Esophagus (tissue), 2 donors: ENCODE measurements at regions not wholly inside any gene's neighbourhood (a gene's known extent, or its start where the extent isn't known, plus 50 kb on each side); places are given as distances from the start of the nearest gene placed in this dataset.

Experiments
- H3K27ac ChIP-seq, 2 donors: one replicate each; pipeline ENCODE4 v1.5.1; 2013; ENCODE audit warnings: low read depth in 2 of 2, mild to moderate bottlenecking in 2 of 2, inconsistent platforms in 1 of 2, low read length in 1 of 2, moderate library complexity in 1 of 2
- H3K27me3 ChIP-seq, 2 donors: one replicate each; pipeline ENCODE4 v1.6.1; 2013; ENCODE audit warnings: low read length in 2 of 2, control low read depth in 1 of 2, mild to moderate bottlenecking in 1 of 2; ENCODE audit not compliant: insufficient read depth in 2 of 2, control insufficient read depth in 1 of 2
- H3K36me3 ChIP-seq, 2 donors: one replicate each; pipeline ENCODE4 v1.6.1; 2013; ENCODE audit warnings: low read length in 1 of 2; ENCODE audit not compliant: control insufficient read depth in 2 of 2, insufficient read depth in 2 of 2
- H3K4me1 ChIP-seq, 2 donors: one replicate each; pipeline ENCODE4 v1.6.1; 2013; ENCODE audit warnings: low read length in 1 of 2; ENCODE audit not compliant: control insufficient read depth in 2 of 2, insufficient read depth in 2 of 2
- H3K4me3 ChIP-seq, 2 donors: one replicate each; pipeline ENCODE4 v1.5.1; 2013; ENCODE audit warnings: low read length in 2 of 2, mild to moderate bottlenecking in 2 of 2, low read depth in 1 of 2, moderate library complexity in 1 of 2
- H3K9me3 ChIP-seq, 2 donors: one replicate each; pipeline ENCODE4 v1.6.1; 2013; ENCODE audit warnings: mild to moderate bottlenecking in 2 of 2, low read depth in 1 of 2, low read length in 1 of 2, moderate library complexity in 1 of 2; ENCODE audit not compliant: control insufficient read depth in 2 of 2, insufficient read depth in 1 of 2
- WGBS, 2 donors: extraction: QIAGEN DNeasy Blood & Tissue Kit; methylation state at CpG; one replicate each; pipeline ENCODE4 v1.1.7; 2013; 5-methylcytosine and 5-hydroxymethylcytosine counted together
- donor health status: healthy with polysubstance abuse.
- donor health status: Bipolar disorder and iron deficiency.

DNA sequence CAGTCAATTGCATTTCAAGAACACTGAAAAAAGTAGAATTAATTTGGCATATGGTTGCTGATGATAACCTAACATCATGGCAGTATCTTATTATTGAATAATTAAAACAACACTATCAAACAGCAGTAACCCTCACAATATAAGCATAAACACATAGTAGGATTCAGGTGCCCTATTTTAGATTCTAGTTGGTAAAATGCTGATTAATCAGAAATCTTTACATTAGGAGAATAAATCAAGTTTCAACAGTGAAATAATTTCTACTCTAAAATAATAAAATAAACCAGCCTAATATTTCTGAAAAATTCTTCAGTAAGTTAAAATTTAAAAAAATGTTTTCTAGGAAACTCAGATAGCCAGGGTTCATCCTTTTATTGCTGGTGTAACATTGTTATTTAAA is 76.4 kb upstream of the NUDT12 start:
- Histone ChIP-seq H3K4me1 (no peaks in the 10 kb centered on the region), H3K9me3 (no peaks in the 10 kb centered on the region), H3K36me3 (no peaks in the 10 kb centered on the region), H3K27ac (no peak overlapping the region), H3K4me3 (no peak overlapping the region), H3K27me3 (no peaks in the 10 kb centered on the region)

- H3K27me3 ChIP-seq, result no peaks in the 10 kb centered on the region
- H3K36me3 ChIP-seq, result no peaks in the 10 kb centered on the region
- H3K4me3 ChIP-seq, result no peak overlapping the region
- 53 to 60% methylated on average over 3 of the region's 3 CpGs for WGBS, 2 donors
- H3K9me3 ChIP-seq, result no peaks in the 10 kb centered on the region
- no peaks in the 10 kb centered on the region for H3K4me1 ChIP-seq
- no peak overlapping the region for H3K27ac ChIP-seq
Observed at GRCh38 chr5:103624675-103625074, 62.1 kb upstream of the NUDT12 start.

- Histone ChIP-seq H3K36me3 (no peaks in the 10 kb centered on the region), H3K4me1 (no peaks in the 10 kb centered on the region), H3K27me3 (no peaks in the 10 kb centered on the region), H3K4me3 (no peak overlapping the region), H3K27ac (no peak overlapping the region), H3K9me3 (no peaks in the 10 kb centered on the region)
- WGBS, 2 donors, result 82 to 89% methylated on average over 2 of the region's 2 CpGs
Observed at GRCh38 chr5:103624035-103624480, 61.5 kb upstream of the NUDT12 start.

DNA sequence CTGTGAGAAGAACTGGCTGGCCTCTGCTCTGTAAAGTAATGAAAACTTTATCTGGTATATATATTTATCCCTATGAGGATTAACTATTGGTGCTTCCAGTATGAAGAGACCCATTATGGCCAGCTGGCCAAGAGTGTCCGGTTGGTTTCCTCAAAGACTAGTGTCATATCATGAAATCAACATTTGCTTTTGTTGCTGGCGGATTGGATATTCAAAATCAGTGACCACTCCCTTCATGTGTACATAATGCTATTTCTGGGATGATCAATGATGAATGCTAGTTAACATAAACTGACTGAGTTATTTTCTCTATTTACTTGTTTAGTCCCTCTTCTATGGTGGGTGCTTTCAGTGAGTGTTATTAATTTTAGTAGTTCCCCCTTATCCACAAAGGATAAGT is 60.8 kb upstream of the NUDT12 start:
- Histone ChIP-seq H3K4me1 (no peaks in the 10 kb centered on the region), H3K27ac (no peak overlapping the region), H3K4me3 (no peak overlapping the region), H3K27me3 (no peaks in the 10 kb centered on the region), H3K36me3 (no peaks in the 10 kb centered on the region), H3K9me3 (no peaks in the 10 kb centered on the region)
- 90 to 91% methylated on average over 2 of the region's 2 CpGs for WGBS, 2 donors

GRCh38 chr5:103621548-103621930 is 59.0 kb upstream of the NUDT12 start:
- Histone ChIP-seq H3K9me3 (no peaks in the 10 kb centered on the region), H3K4me3 (no peak overlapping the region), H3K36me3 (no peaks in the 10 kb centered on the region), H3K4me1 (no peaks in the 10 kb centered on the region), H3K27me3 (no peaks in the 10 kb centered on the region), H3K27ac (no peak overlapping the region)
- 44 to 50% methylated on average over 1 of the region's 1 CpG for WGBS, 2 donors

DNA sequence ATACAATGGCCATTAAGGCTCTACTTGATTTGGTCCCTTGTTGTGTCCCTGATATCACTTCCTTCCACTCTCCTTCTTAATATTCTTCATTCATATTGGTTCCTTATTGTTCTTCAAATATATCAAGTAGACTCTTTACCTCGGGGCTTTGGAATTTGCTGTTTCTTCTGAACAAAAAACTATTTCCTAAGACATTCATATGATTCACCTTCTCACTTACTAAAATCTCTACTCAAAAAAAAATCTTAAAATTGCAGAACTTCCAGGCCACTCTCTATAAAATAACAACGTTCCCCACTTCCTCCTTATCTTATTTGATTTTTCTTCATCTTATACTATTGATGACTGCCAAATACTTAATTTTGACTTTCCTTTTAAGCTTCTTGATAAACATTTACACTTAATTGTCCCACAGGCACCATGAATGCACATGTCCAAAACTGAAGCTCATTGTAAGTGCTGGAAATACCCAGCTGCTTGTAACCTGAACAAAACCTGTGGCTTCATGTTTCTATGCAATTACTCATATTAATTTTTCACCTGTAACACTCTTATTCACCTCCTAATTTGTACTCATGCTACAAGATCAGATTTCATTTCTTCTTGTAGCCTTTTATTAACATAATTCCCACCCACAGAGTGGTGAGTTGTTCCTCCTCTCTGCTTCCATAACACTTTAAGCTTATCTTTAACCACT is 58.4 kb upstream of the NUDT12 start:
- no peaks in the 10 kb centered on the region for H3K27me3 ChIP-seq
- no peaks in the 10 kb centered on the region for H3K36me3 ChIP-seq
- H3K9me3 ChIP-seq, result no peaks in the 10 kb centered on the region
- 43 to 44% methylated on average over 2 of the region's 2 CpGs for WGBS, 2 donors
- H3K4me1 ChIP-seq, result no peaks in the 10 kb centered on the region
- H3K4me3 ChIP-seq, result no peak overlapping the region
- H3K27ac ChIP-seq, result no peak overlapping the region

GRCh38 chr5:103617913-103618312 is 55.3 kb upstream of the NUDT12 start:
- Histone ChIP-seq H3K36me3 (no peaks in the 10 kb centered on the region), H3K4me3 (no peak overlapping the region), H3K9me3 (no peaks in the 10 kb centered on the region), H3K4me1 (no peaks in the 10 kb centered on the region), H3K27me3 (no peaks in the 10 kb centered on the region), H3K27ac (no peak overlapping the region)
- 79 to 95% methylated on average over 1 of the region's 1 CpG for WGBS, 2 donors

DNA sequence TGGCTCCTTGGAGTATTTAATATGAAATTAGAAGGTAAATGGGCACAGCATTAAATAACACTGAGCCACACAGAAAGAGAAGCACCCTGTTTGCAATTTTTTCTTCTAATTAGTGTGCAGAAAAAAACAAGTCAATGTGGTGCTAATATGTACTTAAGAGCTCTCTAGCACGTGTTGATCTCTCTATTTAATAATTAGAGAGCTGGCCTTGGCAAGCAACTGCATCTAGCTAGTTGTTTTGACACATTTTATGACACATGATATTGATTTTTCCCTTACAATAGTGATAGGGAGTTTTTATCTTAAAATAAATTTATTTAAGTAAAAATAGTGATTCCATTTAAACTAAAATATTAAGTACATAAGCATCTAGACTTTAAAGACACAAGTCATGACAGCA is 54.5 kb upstream of the NUDT12 start:
- no peaks in the 10 kb centered on the region for H3K27me3 ChIP-seq
- H3K36me3 ChIP-seq, result no peaks in the 10 kb centered on the region
- WGBS, 2 donors, result 21 to 29% methylated on average over 1 of the region's 1 CpG
- no peaks in the 10 kb centered on the region for H3K9me3 ChIP-seq
- no peaks in the 10 kb centered on the region for H3K4me1 ChIP-seq
- H3K4me3 ChIP-seq, result no peak overlapping the region
- no peak overlapping the region for H3K27ac ChIP-seq

DNA sequence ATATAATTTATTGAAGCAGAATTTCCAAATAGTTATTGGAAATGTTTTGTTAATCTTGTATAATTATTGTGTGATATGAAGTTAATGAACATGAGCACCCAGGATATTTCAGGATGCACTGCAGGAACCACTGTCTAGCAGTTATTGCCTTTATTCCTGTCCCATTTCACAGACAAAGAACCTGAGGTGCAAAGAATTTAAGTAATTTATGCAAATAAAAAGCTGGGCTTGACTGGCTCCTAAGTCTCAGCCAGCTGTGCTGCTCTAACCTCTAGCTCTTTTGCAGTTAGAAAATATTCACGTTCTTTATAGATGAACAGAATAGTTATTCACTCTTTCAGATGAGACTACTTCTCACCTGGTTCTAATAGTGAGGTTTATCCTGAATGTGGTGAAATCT is 50.0 kb upstream of the NUDT12 start:
- Histone ChIP-seq H3K4me1 (no peaks in the 10 kb centered on the region), H3K36me3 (no peaks in the 10 kb centered on the region), H3K4me3 (no peak overlapping the region), H3K27ac (no peak overlapping the region), H3K9me3 (no peaks in the 10 kb centered on the region), H3K27me3 (peaks cover 0 to 2% of the 10 kb centered on the region in 2 donors)
- WGBS, 2 donors, result 90 to 91% methylated on average over 1 of the region's 1 CpG
